ENCODE measurements at regions not wholly inside any gene's neighbourhood (a gene's known extent, or its start where the extent isn't known, plus 50 kb on each side); places are given as distances from the start of the nearest gene placed in this dataset.
A peak's percentile ranks its signal among the peaks of the same experiment; 100 is the strongest.
"Not testable (repeated sequence)": the region's sequence is repeated elsewhere in the genome, so short reads cannot be mapped to it uniquely, and the experiment has no call there.

GRCh38 chr1:221023482-221023881 is 144.2 kb downstream of the HLX start:
- DNase-seq (ENCODE audit: low spot score) (no peak), ATAC-seq (no peak)

GRCh38 chr1:221025501-221025900 is 146.3 kb downstream of the HLX start:
- ATAC-seq (no peak), DNase-seq (ENCODE audit: low spot score) (no peak)

- ATAC-seq (no peak), DNase-seq (ENCODE audit: low spot score) (no peak)
Observed at GRCh38 chr1:221025956-221026355, 146.7 kb downstream of the HLX start.

GRCh38 chr1:221029981-221030649 is 150.9 kb downstream of the HLX start:
- no peak for ATAC-seq
- no peak for DNase-seq (ENCODE audit: low spot score)

GRCh38 chr1:221030990-221031389 is 151.7 kb downstream of the HLX start:
- no peak for DNase-seq (ENCODE audit: low spot score)
- no peak for ATAC-seq

GRCh38 chr1:221031458-221032203 is 152.4 kb downstream of the HLX start:
- ATAC-seq (no peak), DNase-seq (ENCODE audit: low spot score) (no peak)

- no peak for ATAC-seq
- no peak for DNase-seq (ENCODE audit: low spot score)
Observed at GRCh38 chr1:221032204-221032585, 153.0 kb downstream of the HLX start.

GRCh38 chr1:221032637-221033280 is 153.5 kb downstream of the HLX start:
- DNase-seq (ENCODE audit: low spot score) (no peak), ATAC-seq (no peak)

GRCh38 chr1:221035662-221036153 is 156.5 kb downstream of the HLX start:
- DNase-seq (ENCODE audit: low spot score) (no peak), ATAC-seq (no peak)

GRCh38 chr1:221039616-221040015 is 160.4 kb downstream of the HLX start:
- ATAC-seq, result no peak
- DNase-seq (ENCODE audit: low spot score), result no peak

GRCh38 chr1:221040101-221040500 is 160.9 kb downstream of the HLX start:
- ATAC-seq, result no peak
- DNase-seq (ENCODE audit: low spot score), result no peak

- peak; percentile 52 for DNase-seq (ENCODE audit: low spot score)
- ATAC-seq, result peak; percentile 95
Observed at GRCh38 chr1:221040691-221041285, 161.5 kb downstream of the HLX start.

GRCh38 chr1:221044538-221044937 is 165.3 kb downstream of the HLX start:
- ATAC-seq (no peak), DNase-seq (ENCODE audit: low spot score) (no peak)

- no peak for ATAC-seq
- DNase-seq (ENCODE audit: low spot score), result no peak
Observed at GRCh38 chr1:221045151-221045550, 165.9 kb downstream of the HLX start.

- no peak for DNase-seq (ENCODE audit: low spot score)
Observed at GRCh38 chr1:221045842-221046831, 166.9 kb downstream of the HLX start.

GRCh38 chr1:221051391-221051790 is 172.1 kb downstream of the HLX start:
- not testable (repeated sequence) for ATAC-seq; DNase-seq (ENCODE audit: low spot score)

More at GRCh38 chr1:221045842-221046831, 166.9 kb downstream of the HLX start:
- ATAC-seq, result peak; percentile 44

- ATAC-seq (peak; percentile 95), DNase-seq (ENCODE audit: low spot score) (no peak)
Observed at GRCh38 chr1:221053889-221054288, 174.6 kb downstream of the HLX start.

GRCh38 chr1:221059506-221059905 is 180.3 kb downstream of the HLX start:
- ATAC-seq (no peak), DNase-seq (ENCODE audit: low spot score) (no peak)

- ATAC-seq, result no peak
- DNase-seq (ENCODE audit: low spot score), result no peak
Observed at GRCh38 chr1:221063651-221064050, 184.4 kb downstream of the HLX start.

- ATAC-seq, result no peak
Observed at GRCh38 chr1:221066351-221067001, 187.2 kb downstream of the HLX start.

More at GRCh38 chr1:221066351-221067001, 187.2 kb downstream of the HLX start:
- DNase-seq (ENCODE audit: low spot score), result no peak

Data from left lobe of liver (tissue), 2 donors.